GM12873 (cell line): ENCODE measurements at regions not wholly inside any gene's neighbourhood (a gene's known extent, or its start where the extent isn't known, plus 50 kb on each side); places are given as distances from the start of the nearest gene placed in this dataset.

Experiments used
- TF ChIP-seq, protein P1 (sequence below): IDR thresholded peaks from 2 replicates; pipeline ENCODE4 v1.5.1; 2012; ENCODE audit warnings: low read depth, mild to moderate bottlenecking, moderate library complexity, low read length, control low read depth; ENCODE audit not compliant: insufficient read depth; ENCODE audit errors: missing control alignments

DNA sequence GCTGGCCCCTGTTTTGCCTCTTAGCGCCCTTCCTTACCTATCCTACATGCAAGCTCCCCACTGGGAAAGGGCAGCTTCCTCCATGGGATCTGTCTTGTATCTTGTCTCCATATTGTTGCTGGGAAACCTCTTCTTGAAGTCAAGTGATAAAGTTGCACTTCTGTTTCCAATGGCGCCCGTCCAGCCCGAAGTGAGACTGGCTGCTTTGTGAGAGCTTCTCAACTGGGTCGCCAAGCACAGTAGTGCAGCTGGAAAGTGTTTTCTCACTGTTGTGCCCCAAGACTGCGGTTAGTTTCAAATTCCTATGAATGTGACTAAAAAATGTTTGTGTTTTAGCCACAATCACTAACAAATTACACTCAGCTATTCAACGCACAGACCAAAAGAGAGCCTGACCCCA, 506.6 kb upstream of the MPDZ start:
- TF ChIP-seq, protein P1, sequence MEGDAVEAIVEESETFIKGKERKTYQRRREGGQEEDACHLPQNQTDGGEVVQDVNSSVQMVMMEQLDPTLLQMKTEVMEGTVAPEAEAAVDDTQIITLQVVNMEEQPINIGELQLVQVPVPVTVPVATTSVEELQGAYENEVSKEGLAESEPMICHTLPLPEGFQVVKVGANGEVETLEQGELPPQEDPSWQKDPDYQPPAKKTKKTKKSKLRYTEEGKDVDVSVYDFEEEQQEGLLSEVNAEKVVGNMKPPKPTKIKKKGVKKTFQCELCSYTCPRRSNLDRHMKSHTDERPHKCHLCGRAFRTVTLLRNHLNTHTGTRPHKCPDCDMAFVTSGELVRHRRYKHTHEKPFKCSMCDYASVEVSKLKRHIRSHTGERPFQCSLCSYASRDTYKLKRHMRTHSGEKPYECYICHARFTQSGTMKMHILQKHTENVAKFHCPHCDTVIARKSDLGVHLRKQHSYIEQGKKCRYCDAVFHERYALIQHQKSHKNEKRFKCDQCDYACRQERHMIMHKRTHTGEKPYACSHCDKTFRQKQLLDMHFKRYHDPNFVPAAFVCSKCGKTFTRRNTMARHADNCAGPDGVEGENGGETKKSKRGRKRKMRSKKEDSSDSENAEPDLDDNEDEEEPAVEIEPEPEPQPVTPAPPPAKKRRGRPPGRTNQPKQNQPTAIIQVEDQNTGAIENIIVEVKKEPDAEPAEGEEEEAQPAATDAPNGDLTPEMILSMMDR = no peak

DNA sequence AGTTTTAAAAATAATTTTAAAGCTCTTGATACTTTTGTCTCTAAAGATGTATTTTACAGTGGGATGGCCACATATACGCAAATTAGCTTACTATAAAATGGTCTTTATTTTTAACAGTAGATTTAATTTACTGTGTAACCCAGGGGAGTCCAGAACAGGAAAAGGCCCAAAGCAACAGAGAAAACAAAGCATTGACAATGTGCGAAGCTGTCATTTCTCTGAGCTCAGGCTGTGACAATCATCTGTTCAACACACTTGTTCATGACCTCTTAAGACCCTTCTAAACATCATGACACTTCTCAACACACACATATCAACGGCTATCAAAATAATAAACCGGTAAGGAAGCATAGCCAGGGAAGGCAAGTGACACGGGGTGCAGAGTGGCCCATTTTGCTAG, 499.6 kb upstream of the MPDZ start:
- TF ChIP-seq, protein P1 = no peak

DNA sequence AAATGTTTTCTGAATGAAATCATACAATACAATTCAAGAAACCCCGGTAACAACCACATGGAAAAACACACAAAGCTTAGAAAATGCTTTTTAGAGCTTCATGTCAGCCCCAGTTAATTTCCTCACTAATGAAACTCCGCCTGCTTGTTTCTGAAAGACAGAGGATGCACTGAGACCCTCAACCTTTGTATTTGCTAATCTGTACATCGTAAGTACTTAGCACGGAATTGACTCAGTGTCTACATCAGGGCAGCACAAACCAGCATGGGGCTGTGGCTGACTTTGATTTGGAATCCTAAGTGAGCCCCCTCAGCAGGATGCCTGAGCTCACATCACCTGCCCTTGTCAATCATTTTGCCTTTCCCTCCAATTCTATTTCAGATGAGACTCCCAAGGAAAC, 499.1 kb upstream of the MPDZ start:
- TF ChIP-seq, protein P1 = no peak

DNA sequence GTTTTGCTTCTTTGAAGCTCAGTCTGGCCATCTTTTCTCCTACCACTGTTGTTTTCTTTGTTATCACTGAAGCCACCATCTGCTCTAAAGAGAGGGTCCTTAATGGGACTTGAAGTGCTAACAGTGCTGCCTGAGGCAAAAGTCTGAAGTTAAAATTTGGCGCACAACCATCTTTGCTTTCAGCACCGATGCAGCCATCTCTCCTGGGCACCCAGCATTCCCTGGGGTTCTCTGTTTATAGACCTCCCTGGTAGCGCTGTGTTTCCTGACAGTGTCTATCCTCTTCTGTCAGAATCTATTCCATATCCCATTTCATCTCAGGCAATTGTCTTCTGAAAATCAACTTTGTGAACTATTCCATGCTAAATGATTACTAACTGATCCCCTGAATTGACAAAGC, 491.5 kb upstream of the MPDZ start:
- TF ChIP-seq, protein P1 = no peak

DNA sequence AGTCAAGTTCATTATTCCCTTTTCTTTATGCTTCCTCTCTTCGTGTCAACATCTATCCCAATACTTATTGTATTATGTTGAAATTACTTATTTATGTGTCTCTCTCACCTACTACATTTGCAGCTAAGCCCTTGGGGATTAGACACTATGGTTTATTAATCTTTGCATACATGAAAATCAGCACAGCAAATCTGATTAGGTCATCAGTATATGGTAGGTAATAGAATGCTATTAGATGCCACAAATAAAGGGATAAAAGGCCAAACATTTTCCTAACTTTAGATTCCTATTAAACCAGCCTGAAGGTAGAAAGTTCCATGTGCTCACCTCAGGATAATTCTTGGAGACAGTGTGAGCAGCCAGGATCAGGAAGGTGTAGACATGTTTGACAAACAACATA, 490.1 kb upstream of the MPDZ start:
- TF ChIP-seq, protein P1 = no peak

DNA sequence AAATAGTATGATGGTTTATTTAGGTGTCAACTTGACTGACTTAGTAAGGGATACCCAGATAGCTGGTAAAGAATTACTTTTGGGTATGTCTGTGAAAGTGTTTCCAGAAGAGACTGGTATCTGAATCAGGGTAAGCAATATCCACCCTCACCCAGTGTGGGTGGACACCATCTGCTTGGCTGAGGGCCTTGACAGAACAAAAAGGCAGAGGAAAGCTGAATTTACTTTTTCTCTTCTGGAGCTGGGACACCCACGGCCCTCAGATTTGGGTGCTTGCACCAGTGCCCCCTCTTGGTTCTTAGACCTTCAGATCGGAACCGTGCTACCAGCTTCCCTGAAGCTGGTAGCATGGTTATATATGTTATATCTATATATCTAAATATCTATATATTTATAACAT, 489.5 kb upstream of the MPDZ start:
- TF ChIP-seq, protein P1 = no peak

DNA sequence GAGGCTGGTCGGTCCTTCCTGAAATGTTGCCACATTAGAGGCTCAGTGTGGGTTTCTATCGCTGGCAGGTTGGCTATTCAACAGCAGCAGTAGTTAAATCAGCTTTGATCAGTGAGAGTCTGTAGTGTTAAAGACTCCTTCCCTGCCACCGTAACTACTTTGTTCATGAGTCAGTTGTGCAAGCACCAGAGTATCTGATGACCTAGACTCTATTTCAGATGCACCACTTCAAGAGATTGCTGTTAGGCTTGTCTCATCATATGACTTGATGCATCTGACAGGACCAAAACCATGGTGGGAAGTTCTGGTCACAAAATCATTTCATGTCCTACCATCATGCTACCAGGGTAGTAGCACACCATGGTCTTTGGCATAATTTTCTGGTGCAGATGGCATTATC, 482.7 kb upstream of the MPDZ start:
- TF ChIP-seq, protein P1 = no peak
